LNCaP clone FGC (cell line): ENCODE measurements at regions not wholly inside any gene's neighbourhood (a gene's known extent, or its start where the extent isn't known, plus 50 kb on each side); places are given as distances from the start of the nearest gene placed in this dataset.

Source experiments
- DNase-seq: peaks from one replicate; pipeline ENCODE4 v3.0.0-alpha.2; 2011; ENCODE audit warnings: low read depth
- H3K4me3 ChIP-seq: 2 replicates; pipeline ENCODE4 v1.5.1; 2011; ENCODE audit warnings: mild to moderate bottlenecking, low read depth, low read length, control low read depth
- CTCF ChIP-seq: IDR thresholded peaks from 2 replicates; pipeline ENCODE4 v1.5.1; 2012; ENCODE audit warnings: mild to moderate bottlenecking; ENCODE audit not compliant: control insufficient read depth, insufficient read depth; ENCODE audit errors: extremely low read depth

GRCh38 chr11:128210148-128210940 is 377.0 kb downstream of the ETS1 start:
- no peak for DNase-seq

GRCh38 chr11:128209138-128209435 is 378.3 kb downstream of the ETS1 start:
- H3K4me3 ChIP-seq: no peak overlapping the region
- no peak for DNase-seq
- TF ChIP-seq CTCF: no peak

More at GRCh38 chr11:128210148-128210940, 377.0 kb downstream of the ETS1 start:
- TF ChIP-seq CTCF: no peak
- no peak overlapping the region for H3K4me3 ChIP-seq

- DNase-seq: no peak
- H3K4me3 ChIP-seq: no peak overlapping the region
- no peak for TF ChIP-seq CTCF
These were observed 378.8 kb downstream of the ETS1 start for GRCh38 chr11:128208329-128209137.

- no peak for TF ChIP-seq CTCF
- no peak for DNase-seq
- no peak overlapping the region for H3K4me3 ChIP-seq
These were observed 379.5 kb downstream of the ETS1 start for GRCh38 chr11:128207861-128208321.

GRCh38 chr11:128206461-128206860 is 380.9 kb downstream of the ETS1 start:
- no peak for DNase-seq
- no peak for TF ChIP-seq CTCF
- H3K4me3 ChIP-seq: no peak overlapping the region

GRCh38 chr11:128205796-128206195 is 381.6 kb downstream of the ETS1 start:
- H3K4me3 ChIP-seq: no peak overlapping the region
- TF ChIP-seq CTCF: no peak
- DNase-seq: no peak
